ENCODE measurements at regions not wholly inside any gene's neighbourhood (a gene's known extent, or its start where the extent isn't known, plus 50 kb on each side); places are given as distances from the start of the nearest gene placed in this dataset.

GRCh38 chr12:46460682-46461210 is 88.2 kb upstream of the SLC38A2 start:
- TF ChIP-seq CTCF (IDR thresholded peaks at IDR 0.05; ENCODE audit: poor library complexity, severe bottlenecking) (no peak), EZH2 (IDR thresholded peaks at IDR 0.05; ENCODE audit: borderline replicate concordance, insufficient read depth, low read length, poor library complexity, severe bottlenecking) (no peak), REST (IDR thresholded peaks at IDR 0.05; ENCODE audit: borderline replicate concordance) (no peak), TAF1 (IDR thresholded peaks at IDR 0.05; ENCODE audit: low read depth) (no peak)
